ENCODE measurements at regions not wholly inside any gene's neighbourhood (a gene's known extent, or its start where the extent isn't known, plus 50 kb on each side); places are given as distances from the start of the nearest gene placed in this dataset.

DNA sequence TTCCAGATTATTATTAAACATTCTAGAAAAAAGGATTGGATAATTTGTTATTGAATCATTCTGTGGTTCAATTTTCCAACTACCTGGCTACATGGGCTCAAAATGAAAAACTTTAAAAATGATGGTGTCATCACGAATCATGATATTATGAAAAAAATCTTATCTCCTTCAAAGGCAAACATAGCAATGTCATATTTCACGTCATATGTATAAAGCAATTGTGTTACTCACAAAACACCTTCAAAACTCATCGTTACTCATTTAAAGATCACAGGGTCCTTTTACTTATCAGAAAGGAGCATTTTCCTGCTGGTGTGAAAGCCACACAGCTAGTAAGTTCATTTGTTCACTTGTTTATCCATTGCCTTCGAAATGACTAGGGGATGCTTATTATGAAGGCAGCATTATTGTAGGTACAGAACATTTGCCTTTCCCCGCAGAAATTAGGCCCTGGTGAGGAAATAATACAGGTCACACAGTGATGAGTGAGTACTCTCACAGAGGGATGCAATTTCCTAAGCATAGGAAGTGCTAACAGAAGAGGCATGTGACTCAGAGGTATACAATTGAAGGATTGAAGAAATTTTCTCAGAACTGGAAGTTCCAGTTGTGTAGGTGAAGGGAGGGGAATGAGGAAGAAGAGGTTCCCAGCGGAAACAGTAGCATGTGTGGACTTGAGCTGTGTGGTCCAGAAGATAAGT is 478.7 kb downstream of the INHBA start:
- H3K27ac Mint-ChIP-seq: no peak overlapping the region
- H3K4me1 Mint-ChIP-seq: no peaks in the 10 kb centered on the region
- no peaks in the 10 kb centered on the region for H3K36me3 Mint-ChIP-seq
- no peaks in the 10 kb centered on the region for H3K27me3 Mint-ChIP-seq
- H3K9me3 Mint-ChIP-seq: peaks cover 6% of the 10 kb centered on the region
- no peak overlapping the region for H3K4me3 Mint-ChIP-seq

DNA sequence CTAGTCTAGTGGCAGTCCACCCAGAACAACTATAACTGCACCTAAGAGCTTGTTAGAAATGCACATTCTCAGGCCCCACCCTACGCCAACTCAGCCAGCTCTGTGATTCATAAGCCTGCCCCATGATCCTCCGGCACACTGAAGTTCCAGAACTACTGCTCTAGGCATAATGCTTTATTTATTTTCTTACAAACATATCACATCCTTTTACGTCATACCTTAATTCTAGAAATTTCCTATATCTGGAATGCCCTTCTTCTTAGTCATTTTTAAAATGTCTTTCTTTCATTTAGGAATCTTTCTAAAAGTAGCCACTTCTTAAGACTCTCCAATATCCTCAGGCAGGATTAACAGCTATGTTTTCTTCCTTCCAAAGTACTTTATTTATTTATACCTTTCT is 480.1 kb downstream of the INHBA start:
- Mint-ChIP-seq H3K27ac (no peak overlapping the region), H3K36me3 (no peaks in the 10 kb centered on the region), H3K27me3 (no peaks in the 10 kb centered on the region), H3K4me3 (no peak overlapping the region), H3K4me1 (no peaks in the 10 kb centered on the region), H3K9me3 (peaks cover 5% of the 10 kb centered on the region)

DNA sequence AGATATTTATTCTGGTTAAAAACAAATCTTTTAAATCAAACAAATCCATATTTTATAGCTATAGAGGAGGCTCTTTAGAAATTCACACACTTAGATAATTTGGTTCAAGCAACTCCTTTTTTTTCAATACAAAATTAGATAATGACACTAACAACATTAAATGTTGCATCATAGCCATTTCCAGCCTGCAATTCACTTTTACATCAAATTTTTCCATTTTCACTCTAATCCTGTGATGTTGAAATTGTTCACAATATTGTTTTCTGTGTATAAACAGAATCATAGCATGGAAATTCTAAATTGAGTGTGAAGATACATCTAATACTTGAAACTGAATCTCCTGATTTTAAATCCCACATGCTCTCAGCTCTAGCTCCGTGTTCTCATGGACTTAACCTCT is 482.6 kb downstream of the INHBA start:
- no peak overlapping the region for H3K27ac Mint-ChIP-seq
- H3K36me3 Mint-ChIP-seq: no peaks in the 10 kb centered on the region
- H3K4me3 Mint-ChIP-seq: no peak overlapping the region
- peaks cover 5% of the 10 kb centered on the region for H3K9me3 Mint-ChIP-seq
- H3K4me1 Mint-ChIP-seq: no peaks in the 10 kb centered on the region
- no peaks in the 10 kb centered on the region for H3K27me3 Mint-ChIP-seq

- no peak overlapping the region for H3K27ac Mint-ChIP-seq
Observed at GRCh38 chr7:41219276-41219675, 483.6 kb downstream of the INHBA start.

GRCh38 chr7:41217306-41217705 is 485.6 kb downstream of the INHBA start:
- H3K4me3 Mint-ChIP-seq: no peak overlapping the region
- no peaks in the 10 kb centered on the region for H3K36me3 Mint-ChIP-seq
- no peak overlapping the region for H3K27ac Mint-ChIP-seq
- H3K9me3 Mint-ChIP-seq: peaks cover 8% of the 10 kb centered on the region
- no peaks in the 10 kb centered on the region for H3K27me3 Mint-ChIP-seq
- no peaks in the 10 kb centered on the region for H3K4me1 Mint-ChIP-seq

More at GRCh38 chr7:41219276-41219675, 483.6 kb downstream of the INHBA start:
- Mint-ChIP-seq H3K4me1 (no peaks in the 10 kb centered on the region), H3K36me3 (no peaks in the 10 kb centered on the region), H3K9me3 (peaks cover 5% of the 10 kb centered on the region), H3K4me3 (no peak overlapping the region), H3K27me3 (no peaks in the 10 kb centered on the region)

DNA sequence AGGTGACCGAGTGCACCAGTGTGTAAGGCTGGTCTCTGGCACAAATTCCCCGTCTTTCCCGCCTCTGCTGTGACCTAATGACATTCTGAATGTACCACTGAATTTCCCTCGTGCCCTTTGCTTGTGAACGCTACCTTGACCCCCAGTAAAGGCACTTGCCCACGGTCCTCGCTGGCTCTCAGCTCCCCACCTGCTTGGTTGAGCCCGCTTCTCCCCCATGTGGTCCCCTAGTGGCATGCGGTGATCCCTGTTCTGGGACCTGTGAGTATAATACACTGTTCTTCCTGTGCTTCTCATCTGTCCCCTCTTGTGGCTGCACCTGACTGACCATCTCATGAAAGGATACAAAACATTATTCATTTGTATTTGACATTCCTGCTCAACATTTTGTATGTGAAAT is 495.7 kb downstream of the INHBA start:
- Mint-ChIP-seq H3K4me3 (no peak overlapping the region), H3K9me3 (peaks cover 12% of the 10 kb centered on the region), H3K36me3 (no peaks in the 10 kb centered on the region), H3K4me1 (no peaks in the 10 kb centered on the region), H3K27me3 (no peaks in the 10 kb centered on the region), H3K27ac (no peak overlapping the region)

GRCh38 chr7:41206267-41206666 is 496.6 kb downstream of the INHBA start:
- H3K4me1 Mint-ChIP-seq: no peaks in the 10 kb centered on the region
- H3K27ac Mint-ChIP-seq: no peak overlapping the region
- H3K4me3 Mint-ChIP-seq: no peak overlapping the region
- H3K36me3 Mint-ChIP-seq: no peaks in the 10 kb centered on the region
- H3K27me3 Mint-ChIP-seq: no peaks in the 10 kb centered on the region
- H3K9me3 Mint-ChIP-seq: peaks cover 8% of the 10 kb centered on the region

GRCh38 chr7:41205600-41205999 is 497.3 kb downstream of the INHBA start:
- Mint-ChIP-seq H3K27me3 (no peaks in the 10 kb centered on the region), H3K27ac (no peak overlapping the region), H3K9me3 (peaks cover 8% of the 10 kb centered on the region), H3K36me3 (no peaks in the 10 kb centered on the region), H3K4me1 (no peaks in the 10 kb centered on the region), H3K4me3 (no peak overlapping the region)

- H3K27ac Mint-ChIP-seq: no peak overlapping the region
- no peaks in the 10 kb centered on the region for H3K27me3 Mint-ChIP-seq
- H3K36me3 Mint-ChIP-seq: no peaks in the 10 kb centered on the region
- peaks cover 8% of the 10 kb centered on the region for H3K9me3 Mint-ChIP-seq
- H3K4me3 Mint-ChIP-seq: no peak overlapping the region
- no peaks in the 10 kb centered on the region for H3K4me1 Mint-ChIP-seq
Observed at GRCh38 chr7:41203542-41203941, 499.3 kb downstream of the INHBA start.

DNA sequence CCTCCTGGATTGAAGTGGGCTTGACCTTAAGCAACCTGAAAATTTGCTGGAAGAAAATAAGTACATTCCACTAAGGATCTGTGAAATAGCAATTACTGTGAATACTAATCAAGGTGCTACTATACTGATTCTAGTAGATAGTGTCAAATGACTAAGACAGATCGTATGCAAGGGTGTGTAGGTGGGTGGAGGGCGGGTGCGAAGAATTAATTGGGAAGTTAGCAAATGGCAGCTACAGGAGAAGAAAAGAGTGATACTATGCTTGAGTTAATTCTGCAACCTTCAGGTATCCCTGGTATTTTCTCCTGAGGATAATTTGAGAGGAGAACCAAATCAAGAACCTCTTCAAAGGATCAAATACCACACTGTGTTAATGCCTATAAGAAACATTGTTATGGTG is 501.9 kb downstream of the INHBA start:
- Mint-ChIP-seq H3K4me3 (no peak overlapping the region), H3K36me3 (no peaks in the 10 kb centered on the region), H3K27ac (no peak overlapping the region), H3K27me3 (no peaks in the 10 kb centered on the region), H3K4me1 (no peaks in the 10 kb centered on the region), H3K9me3 (no peaks in the 10 kb centered on the region)

DNA sequence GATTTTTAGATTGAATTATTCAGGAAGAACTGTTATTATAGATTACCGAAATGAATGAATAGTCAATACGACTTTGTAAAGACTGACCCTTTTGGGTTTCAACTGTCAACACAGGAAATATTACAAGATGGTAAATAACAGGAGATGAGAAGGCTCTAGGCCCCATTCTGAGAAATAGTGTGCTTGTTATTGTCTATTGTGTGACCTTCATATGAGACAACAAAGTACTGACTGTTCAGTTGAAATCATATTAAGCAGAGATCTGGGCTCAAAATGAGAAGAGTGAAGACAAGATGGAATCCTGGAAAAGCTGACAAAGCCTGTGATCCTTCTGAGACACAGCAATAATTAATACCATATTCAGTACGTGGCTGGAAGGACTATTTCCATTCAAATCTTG is 503.8 kb downstream of the INHBA start:
- no peaks in the 10 kb centered on the region for H3K9me3 Mint-ChIP-seq
- no peak overlapping the region for H3K27ac Mint-ChIP-seq
- no peak overlapping the region for H3K4me3 Mint-ChIP-seq
- no peaks in the 10 kb centered on the region for H3K27me3 Mint-ChIP-seq
- no peaks in the 10 kb centered on the region for H3K4me1 Mint-ChIP-seq
- H3K36me3 Mint-ChIP-seq: no peaks in the 10 kb centered on the region

DNA sequence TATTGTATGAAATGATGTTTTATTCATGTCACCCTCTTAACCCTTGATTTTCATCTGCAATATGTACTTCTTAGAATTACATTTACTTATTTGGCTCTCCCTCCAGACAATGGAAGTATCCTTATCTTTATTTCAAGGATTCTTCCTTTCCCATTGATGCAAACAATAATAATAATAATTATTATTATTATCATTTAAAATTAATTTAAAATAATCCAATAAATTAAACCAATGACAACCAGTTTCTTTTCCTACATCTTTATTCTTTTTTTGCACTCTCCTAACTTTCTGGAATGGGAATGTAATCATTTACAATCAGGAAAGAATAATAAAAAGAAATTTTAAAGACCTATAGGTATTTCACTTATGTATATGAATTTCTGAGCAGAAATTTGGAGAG is 504.4 kb downstream of the INHBA start:
- Mint-ChIP-seq H3K4me3 (no peak overlapping the region), H3K4me1 (no peaks in the 10 kb centered on the region), H3K27me3 (no peaks in the 10 kb centered on the region), H3K27ac (no peak overlapping the region), H3K36me3 (no peaks in the 10 kb centered on the region), H3K9me3 (no peaks in the 10 kb centered on the region)

DNA sequence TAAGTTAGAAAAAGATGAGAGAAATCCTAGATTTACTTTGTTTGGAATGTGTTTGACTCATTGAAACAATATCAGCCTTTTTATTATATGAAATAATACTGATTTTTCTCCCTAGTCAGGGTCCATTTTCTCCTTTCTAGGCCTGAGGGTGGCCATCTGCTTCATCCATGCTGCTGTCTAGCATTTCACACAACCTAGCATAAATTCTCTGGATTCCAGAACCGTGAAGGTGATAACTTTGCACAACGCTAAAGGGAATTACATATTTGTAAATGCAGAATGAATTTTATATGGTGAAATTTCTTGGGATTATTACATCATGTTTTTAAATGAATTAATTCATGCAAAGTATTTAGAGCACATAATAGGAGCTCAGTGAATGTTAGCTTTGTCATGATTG is 505.1 kb downstream of the INHBA start:
- no peaks in the 10 kb centered on the region for H3K27me3 Mint-ChIP-seq
- H3K4me1 Mint-ChIP-seq: no peaks in the 10 kb centered on the region
- H3K36me3 Mint-ChIP-seq: no peaks in the 10 kb centered on the region
- no peak overlapping the region for H3K4me3 Mint-ChIP-seq
- H3K27ac Mint-ChIP-seq: no peak overlapping the region
- H3K9me3 Mint-ChIP-seq: no peaks in the 10 kb centered on the region

DNA sequence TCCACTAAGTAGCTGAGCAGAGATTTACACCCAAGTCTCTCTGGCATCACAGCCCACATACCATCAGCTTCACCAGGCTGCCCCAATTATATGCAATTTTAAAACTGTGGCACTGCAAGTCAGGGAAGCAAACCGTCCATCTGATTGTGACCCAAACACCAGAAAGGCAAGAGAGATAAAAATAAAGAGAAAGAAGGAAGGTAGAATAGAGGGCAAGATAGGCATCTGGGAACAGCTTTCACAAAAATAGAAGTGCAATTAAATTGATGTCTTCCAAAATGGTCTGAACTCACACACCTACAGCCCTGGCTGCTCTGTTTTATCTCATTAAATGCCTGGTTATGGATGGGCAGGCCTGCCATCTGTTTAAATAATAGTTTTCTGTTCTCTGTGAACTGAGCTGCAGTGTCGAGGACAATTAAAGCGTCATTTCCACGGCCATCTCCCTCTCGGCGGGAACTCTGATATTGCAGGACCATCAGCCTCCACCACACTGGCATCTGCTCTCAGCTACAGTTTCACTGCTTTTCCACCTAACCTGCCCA is 509.1 kb downstream of the INHBA start:
- H3K27me3 Mint-ChIP-seq: no peaks in the 10 kb centered on the region
- no peaks in the 10 kb centered on the region for H3K4me1 Mint-ChIP-seq
- no peaks in the 10 kb centered on the region for H3K36me3 Mint-ChIP-seq
- H3K9me3 Mint-ChIP-seq: no peaks in the 10 kb centered on the region
- no peak overlapping the region for H3K27ac Mint-ChIP-seq
- H3K4me3 Mint-ChIP-seq: no peak overlapping the region

DNA sequence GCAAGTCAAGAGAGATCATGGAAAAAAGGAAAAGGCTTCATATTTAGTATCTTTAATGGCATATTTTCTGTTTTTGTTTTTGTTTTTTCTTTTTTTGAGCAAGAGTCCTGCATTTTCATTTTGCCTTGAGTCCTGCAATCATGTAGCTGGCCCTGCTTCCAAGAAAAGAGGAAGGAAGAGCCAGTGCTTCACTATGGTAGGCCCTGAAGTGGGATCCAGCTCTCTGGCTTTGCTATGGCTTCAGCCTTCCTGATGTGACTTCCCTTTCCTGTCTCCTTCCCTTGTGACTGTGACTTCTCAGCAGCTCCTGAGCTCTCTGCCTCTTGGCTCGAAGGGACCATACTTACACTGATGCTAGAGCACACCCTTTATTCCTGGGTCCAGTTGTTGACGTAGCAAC is 512.3 kb downstream of the INHBA start:
- Mint-ChIP-seq H3K27ac (no peak overlapping the region), H3K4me1 (no peaks in the 10 kb centered on the region), H3K4me3 (no peak overlapping the region), H3K36me3 (no peaks in the 10 kb centered on the region), H3K27me3 (no peaks in the 10 kb centered on the region), H3K9me3 (peaks cover 7% of the 10 kb centered on the region)

- Mint-ChIP-seq H3K9me3 (peaks cover 7% of the 10 kb centered on the region), H3K4me1 (no peaks in the 10 kb centered on the region), H3K27ac (no peak overlapping the region), H3K4me3 (no peak overlapping the region), H3K36me3 (no peaks in the 10 kb centered on the region), H3K27me3 (no peaks in the 10 kb centered on the region)
Observed at GRCh38 chr7:41189866-41190265, 513.0 kb downstream of the INHBA start.
